Fibroblast of mammary gland (primary cell): ENCODE measurements at regions not wholly inside any gene's neighbourhood (a gene's known extent, or its start where the extent isn't known, plus 50 kb on each side); places are given as distances from the start of the nearest gene placed in this dataset.

ENCODE experiments used
- DNase-seq: peaks from one replicate; pipeline ENCODE4 v3.0.0-alpha.2; 2010; ENCODE audit warnings: low read depth
- H3K4me3 ChIP-seq: 2 replicates; pipeline ENCODE4 v1.5.1; 2011; ENCODE audit warnings: low read depth, mild to moderate bottlenecking, low read length, moderate library complexity; ENCODE audit not compliant: control insufficient read depth
- CTCF ChIP-seq: conservative IDR thresholded peaks from 2 replicates; pipeline ENCODE4 v1.5.1; 2011; ENCODE audit warnings: low read depth, low read length, inconsistent platforms; ENCODE audit not compliant: control insufficient read depth, insufficient read depth

- TF ChIP-seq CTCF, result no peak
- no peak for DNase-seq
- no peak overlapping the region for H3K4me3 ChIP-seq
These were observed 1059.6 kb downstream of the TECRL start for GRCh38 chr4:63349674-63350025.

GRCh38 chr4:63348735-63349673 lies 1060.2 kb downstream of the TECRL start:
- no peak for TF ChIP-seq CTCF
- H3K4me3 ChIP-seq, result no peak overlapping the region
- no peak for DNase-seq

GRCh38 chr4:63325140-63325539 lies 1084.1 kb downstream of the TECRL start:
- TF ChIP-seq CTCF, result no peak
- no peak overlapping the region for H3K4me3 ChIP-seq
- no peak for DNase-seq

GRCh38 chr4:63316633-63317032 lies 1092.6 kb downstream of the TECRL start:
- DNase-seq, result no peak
- H3K4me3 ChIP-seq, result no peak overlapping the region
- no peak for TF ChIP-seq CTCF

- H3K4me3 ChIP-seq, result no peak overlapping the region
- TF ChIP-seq CTCF, result no peak
- DNase-seq, result no peak
These were observed 1093.6 kb downstream of the TECRL start for GRCh38 chr4:63315651-63316050.

- no peak for DNase-seq
- TF ChIP-seq CTCF, result no peak
- H3K4me3 ChIP-seq, result no peak overlapping the region
These were observed 1100.6 kb downstream of the TECRL start for GRCh38 chr4:63308697-63309096.
